ENCODE measurements at regions not wholly inside any gene's neighbourhood (a gene's known extent, or its start where the extent isn't known, plus 50 kb on each side); places are given as distances from the start of the nearest gene placed in this dataset.
A peak's percentile ranks its signal among the peaks of the same experiment; 100 is the strongest.

DNA sequence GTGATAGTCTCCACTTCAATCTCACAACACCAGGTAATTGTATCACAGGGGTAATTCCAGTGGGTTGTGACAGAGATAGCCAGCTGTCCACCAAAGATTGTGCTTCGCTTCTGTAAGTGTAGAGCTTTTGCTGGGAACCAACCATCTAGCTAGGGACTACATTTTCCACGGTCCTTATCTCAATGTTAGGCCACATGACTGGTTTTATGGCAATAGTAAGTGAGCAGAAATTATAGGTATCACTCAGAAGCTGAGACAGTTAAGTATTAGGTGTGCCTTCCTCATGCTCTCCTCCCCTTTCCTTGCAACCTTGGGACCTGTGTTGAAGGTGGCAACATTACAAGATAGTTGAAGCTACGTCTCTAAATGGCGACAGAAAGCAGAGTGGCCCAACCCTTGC, 108.8 kb upstream of the NALF2 start:
- Histone ChIP-seq H3K4me1 (ENCODE audit: control insufficient read depth, insufficient read depth, low read length) (no peaks in the 10 kb centered on the region), H3K27ac (ENCODE audit: low read length) (no peak overlapping the region), H3K9me3 (ENCODE audit: control insufficient read depth, low read length) (no peaks in the 10 kb centered on the region), H3K4me3 (ENCODE audit: low read length) (no peak overlapping the region), H3K27me3 (ENCODE audit: control insufficient read depth, insufficient read depth) (no peaks in the 10 kb centered on the region)
- intact Hi-C loops (cut with DNase I) = no loop called here
- 86% methylated on average over 4 of the region's 4 CpGs for WGBS
- ATAC-seq (no peak), DNase-seq (no peak)

DNA sequence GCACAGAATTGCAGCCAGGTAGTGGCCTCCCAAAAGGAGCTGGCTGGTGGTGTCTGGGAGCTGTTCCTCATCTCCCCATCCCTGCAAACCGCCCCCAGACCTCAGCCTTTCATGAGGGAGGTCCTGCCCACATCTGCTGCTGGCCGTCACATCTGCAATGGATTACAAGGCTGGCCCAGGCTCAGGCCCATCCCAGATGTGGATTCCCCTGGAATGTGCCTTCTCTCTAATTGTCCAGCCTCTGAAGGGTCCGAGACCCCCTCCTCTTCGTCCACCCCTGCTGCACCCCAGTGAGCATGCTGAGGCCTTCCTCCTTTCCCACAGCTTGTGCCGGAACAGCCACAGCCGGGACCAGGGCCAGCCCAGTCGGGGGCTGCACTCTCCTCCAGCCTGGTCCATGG, 115.0 kb upstream of the NALF2 start:
- H3K27me3 ChIP-seq (ENCODE audit: control insufficient read depth, insufficient read depth) = no peaks in the 10 kb centered on the region
- 55% methylated on average over 7 of the region's 7 CpGs for WGBS

DNA sequence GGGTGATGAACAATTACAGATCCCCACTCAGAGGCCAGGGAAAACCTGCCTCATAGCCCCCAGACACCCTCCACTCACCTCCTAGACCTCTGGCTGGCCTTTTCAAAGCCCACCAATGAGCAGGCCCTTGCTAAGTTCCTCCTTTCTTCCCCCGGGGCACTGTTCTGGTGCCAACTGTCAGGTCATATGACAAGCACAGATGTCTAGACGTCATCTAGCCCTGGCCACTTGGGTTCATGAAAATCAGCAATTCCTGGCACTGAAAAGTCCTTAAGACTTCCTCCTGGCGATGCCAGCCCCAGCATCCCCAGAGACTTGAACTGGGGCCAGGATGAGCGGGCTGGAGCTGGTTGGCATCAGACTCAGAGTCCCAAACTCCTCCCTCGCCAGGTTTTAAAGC, 115.6 kb upstream of the NALF2 start:
- intact Hi-C loops (cut with DNase I) = loop anchor here in 3 of 4 donors (5.0 kb wide), 2 partner anchors 561 to 566 kb away; partner anchors contain the start of gene EFNB1 (in 2 of the 3)

More for the DNA sequence above, 115.0 kb upstream of the NALF2 start:
- DNase-seq (peak in 1 of 3 donors; percentile 12), ATAC-seq (no peak)
- Histone ChIP-seq H3K4me1 (ENCODE audit: control insufficient read depth, insufficient read depth, low read length) (no peaks in the 10 kb centered on the region), H3K9me3 (ENCODE audit: control insufficient read depth, low read length) (no peaks in the 10 kb centered on the region), H3K4me3 (ENCODE audit: low read length) (no peak overlapping the region), H3K27ac (ENCODE audit: low read length) (no peak overlapping the region)
- intact Hi-C loops (cut with DNase I) = loop anchor here in 3 of 4 donors (5.0 kb wide), 2 partner anchors 562 to 567 kb away; partner anchors contain the start of gene EFNB1 (in 2 of the 3)

DNA sequence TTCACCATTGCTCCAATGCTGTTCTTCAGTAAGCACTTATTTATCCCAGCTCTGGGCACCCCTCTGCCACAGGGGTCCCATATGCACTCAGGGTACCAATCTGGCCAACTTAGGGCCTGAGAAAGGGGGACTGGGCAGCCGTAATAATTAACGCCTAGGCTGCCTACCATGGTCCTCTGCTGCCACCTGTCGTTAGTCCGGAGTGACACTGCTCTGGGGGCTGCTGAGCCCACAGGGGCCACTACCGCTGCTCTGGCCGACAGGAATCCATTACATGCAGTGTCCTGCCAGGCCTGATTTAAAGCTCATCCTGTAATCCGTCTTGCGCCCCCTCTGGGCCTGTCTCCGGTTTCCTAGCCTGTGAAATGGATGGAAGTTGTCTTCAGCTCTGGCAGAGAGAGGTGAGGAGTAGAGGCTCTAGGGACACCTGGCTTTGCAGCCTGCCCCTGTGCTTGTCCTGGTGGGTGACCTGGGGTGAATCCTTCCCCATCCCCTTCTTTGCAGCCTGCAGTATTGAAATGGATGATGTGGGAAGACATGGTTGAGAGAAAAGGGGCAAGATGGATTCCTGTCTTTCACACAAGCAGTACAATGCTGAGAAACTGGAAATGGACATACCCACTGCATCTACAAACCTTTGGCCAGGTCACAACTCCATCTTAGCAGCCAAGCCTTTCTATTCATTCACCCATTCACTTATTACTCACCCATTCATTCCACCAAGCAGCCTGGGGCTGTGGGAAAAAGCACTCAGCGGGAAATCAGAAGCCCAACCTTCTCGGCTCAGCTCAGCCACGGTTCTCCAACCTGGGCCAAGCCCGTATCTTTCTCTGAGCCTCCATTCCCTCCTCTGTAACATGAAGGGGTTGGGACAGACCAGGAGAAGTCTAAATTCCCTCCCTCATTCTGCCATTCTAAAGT, 116.3 kb upstream of the NALF2 start:
- WGBS = 22% methylated on average over 13 of the region's 13 CpGs
- peak; percentile 72 to 81 for ATAC-seq
- H3K9me3 ChIP-seq (ENCODE audit: control insufficient read depth, low read length) = no peaks in the 10 kb centered on the region
- no peak overlapping the region for H3K27ac ChIP-seq (ENCODE audit: low read length)
- H3K27me3 ChIP-seq (ENCODE audit: control insufficient read depth, insufficient read depth) = no peaks in the 10 kb centered on the region
- intact Hi-C loops (cut with DNase I) = loop anchor here in 3 of 4 donors (5.0 kb wide), 2 partner anchors 561 to 566 kb away; partner anchors contain the start of gene EFNB1 (in 2 of the 3)
- no peak overlapping the region for H3K4me3 ChIP-seq (ENCODE audit: low read length)
- H3K4me1 ChIP-seq (ENCODE audit: control insufficient read depth, insufficient read depth, low read length) = no peaks in the 10 kb centered on the region
- peak; percentile 49 to 73 (median 71) for DNase-seq

More for the DNA sequence above, 115.6 kb upstream of the NALF2 start:
- ATAC-seq = no peak
- Histone ChIP-seq H3K9me3 (ENCODE audit: control insufficient read depth, low read length) (no peaks in the 10 kb centered on the region), H3K27ac (ENCODE audit: low read length) (no peak overlapping the region), H3K4me3 (ENCODE audit: low read length) (no peak overlapping the region), H3K27me3 (ENCODE audit: control insufficient read depth, insufficient read depth) (no peaks in the 10 kb centered on the region), H3K4me1 (ENCODE audit: control insufficient read depth, insufficient read depth, low read length) (no peaks in the 10 kb centered on the region)
- WGBS = 18% methylated on average over 5 of the region's 5 CpGs
- DNase-seq = peak in 1 of 3 donors; percentile 18

DNA sequence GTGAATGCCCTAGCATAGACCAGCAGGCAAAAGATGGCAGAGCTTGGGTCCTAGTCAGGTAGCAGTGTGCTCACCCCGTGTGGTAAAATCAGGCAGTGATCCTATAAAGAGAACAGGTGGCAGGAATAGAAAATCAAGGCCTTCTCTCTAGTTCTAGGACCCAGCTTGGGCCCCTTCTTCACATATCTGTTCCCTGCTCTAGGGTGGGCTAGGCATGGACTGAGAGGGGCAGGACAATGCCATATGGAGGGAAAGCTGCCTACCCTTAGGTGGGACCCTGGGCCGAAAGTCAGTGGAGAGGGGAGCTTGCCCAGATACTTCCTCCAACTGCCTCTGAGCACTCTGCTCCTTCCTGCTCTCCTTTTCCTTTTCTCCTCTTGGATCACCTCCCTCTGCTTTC, 117.4 kb upstream of the NALF2 start:
- Histone ChIP-seq H3K27me3 (ENCODE audit: control insufficient read depth, insufficient read depth) (no peaks in the 10 kb centered on the region), H3K4me3 (ENCODE audit: low read length) (no peak overlapping the region), H3K9me3 (ENCODE audit: control insufficient read depth, low read length) (no peaks in the 10 kb centered on the region), H3K4me1 (ENCODE audit: control insufficient read depth, insufficient read depth, low read length) (no peaks in the 10 kb centered on the region), H3K27ac (ENCODE audit: low read length) (no peak overlapping the region)
- intact Hi-C loops (cut with DNase I) = loop anchor here in 3 of 4 donors (5.0 kb wide), 2 partner anchors 559 to 564 kb away; partner anchors contain the start of gene EFNB1 (in 2 of the 3)
- no peak for DNase-seq
- no peak for ATAC-seq
- 94% methylated on average over 2 of the region's 2 CpGs for WGBS

DNA sequence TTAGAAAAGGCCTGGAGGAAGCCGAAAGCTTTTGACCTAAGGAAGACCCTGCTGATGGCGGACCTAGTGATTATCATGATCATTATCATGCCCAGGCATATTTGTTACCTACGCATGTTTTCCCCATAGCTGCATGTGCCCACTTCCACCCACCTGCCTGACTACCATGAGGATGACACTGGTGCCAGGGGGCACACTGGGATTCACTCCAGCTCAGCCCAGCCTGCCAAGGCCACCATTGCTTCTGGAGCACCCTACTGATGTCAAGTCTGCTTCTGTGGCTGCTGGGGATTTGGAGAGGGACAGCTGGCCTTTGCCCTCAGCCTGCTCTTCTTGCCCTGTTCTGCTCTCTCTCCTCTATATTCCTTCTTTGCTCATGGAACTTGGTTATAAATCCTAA, 124.7 kb upstream of the NALF2 start:
- WGBS = 92% methylated on average over 3 of the region's 3 CpGs
- ATAC-seq (no peak), DNase-seq (no peak)
- H3K4me3 ChIP-seq (ENCODE audit: low read length) = no peak overlapping the region
- H3K9me3 ChIP-seq (ENCODE audit: control insufficient read depth, low read length) = no peaks in the 10 kb centered on the region
- H3K4me1 ChIP-seq (ENCODE audit: control insufficient read depth, insufficient read depth, low read length) = no peaks in the 10 kb centered on the region
- H3K27ac ChIP-seq (ENCODE audit: low read length) = no peak overlapping the region
- no peaks in the 10 kb centered on the region for H3K27me3 ChIP-seq (ENCODE audit: control insufficient read depth, insufficient read depth)
- intact Hi-C loops (cut with DNase I) = no loop called here

DNA sequence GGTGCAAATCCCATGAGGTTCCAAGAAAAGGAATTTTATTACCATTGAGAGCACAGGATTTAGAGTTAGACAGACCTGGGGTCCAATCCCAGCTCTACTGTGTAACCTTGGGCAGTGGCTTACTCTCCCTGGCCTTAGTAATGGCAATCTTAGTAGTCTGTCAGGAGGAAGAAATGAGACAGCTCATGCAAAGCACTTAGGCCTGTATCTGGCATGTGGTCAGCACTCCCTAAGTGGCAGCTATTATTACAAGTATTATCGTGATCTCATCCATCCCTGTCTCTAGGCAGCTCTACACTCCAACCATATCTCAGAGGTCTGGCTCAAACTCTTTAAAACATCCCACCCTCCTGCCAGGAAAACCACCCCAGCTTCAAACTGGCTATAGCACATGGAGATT, 129.6 kb upstream of the NALF2 start:
- Histone ChIP-seq H3K27me3 (ENCODE audit: control insufficient read depth, insufficient read depth) (no peaks in the 10 kb centered on the region), H3K4me1 (ENCODE audit: control insufficient read depth, insufficient read depth, low read length) (no peaks in the 10 kb centered on the region), H3K4me3 (ENCODE audit: low read length) (no peak overlapping the region), H3K9me3 (ENCODE audit: control insufficient read depth, low read length) (no peaks in the 10 kb centered on the region), H3K27ac (ENCODE audit: low read length) (no peak overlapping the region)
- ATAC-seq (peak; percentile 48 to 65), DNase-seq (no peak)
- WGBS = 50% methylated on average over 1 of the region's 1 CpG
- intact Hi-C loops (cut with DNase I) = no loop called here

DNA sequence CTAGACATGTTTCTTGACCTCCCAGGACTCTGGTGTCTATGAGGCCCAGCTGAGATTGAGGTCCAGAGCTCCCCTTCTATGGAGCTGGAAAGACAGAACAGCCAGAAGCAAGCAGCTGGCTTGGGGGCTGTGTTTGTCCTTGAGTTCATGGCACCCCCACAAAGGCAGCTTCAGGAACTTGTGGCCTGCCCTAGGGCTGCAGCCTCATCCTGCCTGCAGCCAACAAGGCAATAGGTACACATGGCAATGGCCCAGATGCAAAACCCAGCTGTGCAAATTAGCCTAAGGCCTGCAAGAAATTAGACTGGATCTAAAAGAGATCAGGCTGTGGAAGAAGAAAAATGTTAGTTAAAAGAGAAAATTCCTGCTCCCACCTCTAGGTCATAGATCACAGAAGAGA, 131.7 kb upstream of the NALF2 start:
- no peak for ATAC-seq
- Histone ChIP-seq H3K4me3 (ENCODE audit: low read length) (no peak overlapping the region), H3K27ac (ENCODE audit: low read length) (no peak overlapping the region), H3K27me3 (ENCODE audit: control insufficient read depth, insufficient read depth) (no peaks in the 10 kb centered on the region), H3K9me3 (ENCODE audit: control insufficient read depth, low read length) (no peaks in the 10 kb centered on the region), H3K4me1 (ENCODE audit: control insufficient read depth, insufficient read depth, low read length) (no peaks in the 10 kb centered on the region)
- intact Hi-C loops (cut with DNase I) = no loop called here
- DNase-seq = no peak

DNA sequence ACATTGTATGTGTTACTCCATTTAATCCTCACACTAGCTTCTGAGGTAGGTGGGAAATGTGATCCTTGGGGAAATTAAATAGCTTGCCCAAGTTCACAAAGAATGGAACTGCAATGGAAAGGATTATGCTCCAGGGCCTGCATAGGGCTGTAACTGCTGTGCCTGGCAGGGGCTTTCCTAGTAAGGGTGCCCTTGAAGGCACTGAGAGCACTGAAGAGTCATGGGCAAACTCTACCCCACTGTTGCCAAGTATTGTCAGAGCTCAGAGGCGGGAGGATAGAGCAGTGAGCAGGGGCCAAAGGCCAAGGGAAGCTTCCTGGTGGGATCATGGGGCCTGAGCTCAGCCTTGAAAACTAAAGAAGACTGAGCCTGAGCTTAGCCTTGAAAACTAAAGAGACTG, 133.0 kb upstream of the NALF2 start:
- H3K27ac ChIP-seq (ENCODE audit: low read length) = no peak overlapping the region
- no peak overlapping the region for H3K4me3 ChIP-seq (ENCODE audit: low read length)
- H3K27me3 ChIP-seq (ENCODE audit: control insufficient read depth, insufficient read depth) = no peaks in the 10 kb centered on the region
- no peak for DNase-seq
- ATAC-seq = no peak
- H3K4me1 ChIP-seq (ENCODE audit: control insufficient read depth, insufficient read depth, low read length) = no peaks in the 10 kb centered on the region
- WGBS = 65% methylated on average over 1 of the region's 1 CpG
- intact Hi-C loops (cut with DNase I) = no loop called here
- no peaks in the 10 kb centered on the region for H3K9me3 ChIP-seq (ENCODE audit: control insufficient read depth, low read length)

DNA sequence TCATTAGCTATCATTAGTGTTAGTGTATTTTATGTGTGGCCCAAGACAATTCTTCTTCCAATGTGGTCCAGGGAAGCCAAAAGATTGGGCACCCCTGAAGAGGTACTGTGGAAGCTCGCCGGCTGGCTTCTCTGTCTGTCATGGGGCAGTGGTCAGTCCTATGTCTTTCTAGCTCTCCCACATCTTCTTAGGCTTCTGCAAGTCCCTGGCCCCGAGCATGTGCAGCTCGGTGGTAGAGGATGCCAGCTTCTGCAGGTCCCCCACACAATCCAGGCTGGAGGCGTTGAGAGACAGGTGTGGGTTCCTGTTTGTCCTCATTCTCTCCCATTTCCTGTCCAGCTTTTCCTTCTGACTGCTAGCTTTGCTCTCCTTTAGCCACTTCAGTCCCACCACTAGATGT, 134.1 kb upstream of the NALF2 start:
- intact Hi-C loops (cut with DNase I) = no loop called here
- 90% methylated on average over 5 of the region's 5 CpGs for WGBS
- H3K4me3 ChIP-seq (ENCODE audit: low read length) = no peak overlapping the region

DNA sequence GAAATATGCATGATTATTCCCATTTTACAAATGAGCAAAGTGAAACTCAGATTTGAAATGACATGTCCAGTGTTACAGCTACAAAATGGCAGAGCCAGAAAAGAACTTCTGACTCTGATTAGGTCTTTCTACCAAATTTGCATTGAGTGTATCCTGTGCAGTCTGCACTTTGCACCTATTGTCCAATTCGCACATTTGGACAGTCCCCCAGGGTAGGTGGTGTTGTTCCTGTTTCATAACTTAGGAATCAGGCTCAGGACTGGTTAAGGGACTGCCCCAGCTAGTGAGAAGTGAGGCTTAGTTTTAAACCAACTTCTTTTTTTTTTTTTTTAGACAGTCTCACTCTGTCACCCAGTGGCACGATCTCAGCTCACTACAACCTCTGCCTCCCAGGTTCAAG, 137.9 kb upstream of the NALF2 start:
- no peaks in the 10 kb centered on the region for H3K9me3 ChIP-seq (ENCODE audit: control insufficient read depth, low read length)
- peaks cover 6% of the 10 kb centered on the region for H3K4me1 ChIP-seq (ENCODE audit: control insufficient read depth, insufficient read depth, low read length)
- H3K4me3 ChIP-seq (ENCODE audit: low read length) = no peak overlapping the region
- no peaks in the 10 kb centered on the region for H3K27me3 ChIP-seq (ENCODE audit: control insufficient read depth, insufficient read depth)
- 86% methylated on average over 2 of the region's 2 CpGs for WGBS
- intact Hi-C loops (cut with DNase I) = no loop called here
- no peak for DNase-seq
- H3K27ac ChIP-seq (ENCODE audit: low read length) = no peak overlapping the region
- ATAC-seq = no peak

More for the DNA sequence above, 134.1 kb upstream of the NALF2 start:
- no peak for ATAC-seq
- DNase-seq = no peak
- Histone ChIP-seq H3K27ac (ENCODE audit: low read length) (no peak overlapping the region), H3K27me3 (ENCODE audit: control insufficient read depth, insufficient read depth) (no peaks in the 10 kb centered on the region), H3K4me1 (ENCODE audit: control insufficient read depth, insufficient read depth, low read length) (peaks cover 2% of the 10 kb centered on the region), H3K9me3 (ENCODE audit: control insufficient read depth, low read length) (no peaks in the 10 kb centered on the region)
